Hematopoietic multipotent progenitor cell treated with erythropoietin and hydrocortisone succinate and interleukin-3 and kit ligand, for 15 days (in vitro differentiated cells): ENCODE measurements at regions not wholly inside any gene's neighbourhood (a gene's known extent, or its start where the extent isn't known, plus 50 kb on each side); places are given as distances from the start of the nearest gene placed in this dataset.

Source experiments
- DNase-seq: peaks from one replicate; pipeline ENCODE4 v3.0.0-alpha.2; 2015; ENCODE audit warnings: low spot score

DNA sequence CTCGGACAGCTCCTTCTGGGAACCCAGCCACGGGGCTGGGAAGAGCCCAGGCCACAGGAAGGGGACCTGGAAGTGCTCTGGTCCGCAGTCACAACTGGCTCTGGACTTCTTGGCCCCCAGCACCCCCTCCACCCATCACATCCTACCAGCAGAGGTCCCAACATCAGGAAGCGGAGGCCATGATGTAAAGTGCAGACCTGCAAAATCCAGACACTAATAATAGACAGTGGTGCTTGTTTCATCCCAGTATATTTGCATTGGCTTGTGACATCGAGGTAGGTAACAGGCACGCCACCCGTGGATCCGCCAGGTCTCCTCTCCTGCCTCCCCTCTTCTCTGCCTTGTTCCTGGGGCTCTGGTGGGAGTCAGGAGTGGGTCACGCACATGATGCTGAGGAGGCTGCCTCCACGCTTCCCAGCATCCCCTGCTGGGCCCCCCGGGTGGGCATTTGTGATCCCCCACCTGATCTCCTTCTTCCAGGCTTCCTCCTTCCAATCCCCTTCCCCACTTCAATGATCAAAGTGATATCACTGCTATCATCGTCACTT lies 1454.0 kb downstream of the BRD1 start:
- DNase-seq = no peak

DNA sequence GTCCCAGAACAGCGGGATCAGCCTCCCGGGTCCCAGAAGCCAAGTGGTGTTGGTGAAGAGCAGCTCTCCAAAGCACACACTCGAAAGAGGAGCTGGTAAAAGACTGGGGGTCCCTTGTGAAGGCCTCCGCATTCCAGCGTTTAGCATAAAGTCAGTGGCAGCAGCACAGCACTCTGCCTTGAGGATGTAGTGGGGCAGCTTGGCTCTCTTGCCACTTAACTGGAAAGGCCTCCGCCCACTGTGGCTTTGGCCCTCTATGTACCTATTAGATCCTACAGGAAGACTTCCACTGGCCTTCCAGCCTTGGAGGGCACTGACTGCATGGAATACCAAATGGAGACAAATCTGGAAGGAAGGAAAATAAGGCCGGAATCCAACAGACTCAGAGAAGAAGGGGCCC lies 1455.3 kb downstream of the BRD1 start:
- no peak for DNase-seq

GRCh38 chr22:48371391-48371790 lies 1456.3 kb downstream of the BRD1 start:
- DNase-seq = no peak

GRCh38 chr22:48370508-48371325 lies 1457.0 kb downstream of the BRD1 start:
- no peak for DNase-seq

DNA sequence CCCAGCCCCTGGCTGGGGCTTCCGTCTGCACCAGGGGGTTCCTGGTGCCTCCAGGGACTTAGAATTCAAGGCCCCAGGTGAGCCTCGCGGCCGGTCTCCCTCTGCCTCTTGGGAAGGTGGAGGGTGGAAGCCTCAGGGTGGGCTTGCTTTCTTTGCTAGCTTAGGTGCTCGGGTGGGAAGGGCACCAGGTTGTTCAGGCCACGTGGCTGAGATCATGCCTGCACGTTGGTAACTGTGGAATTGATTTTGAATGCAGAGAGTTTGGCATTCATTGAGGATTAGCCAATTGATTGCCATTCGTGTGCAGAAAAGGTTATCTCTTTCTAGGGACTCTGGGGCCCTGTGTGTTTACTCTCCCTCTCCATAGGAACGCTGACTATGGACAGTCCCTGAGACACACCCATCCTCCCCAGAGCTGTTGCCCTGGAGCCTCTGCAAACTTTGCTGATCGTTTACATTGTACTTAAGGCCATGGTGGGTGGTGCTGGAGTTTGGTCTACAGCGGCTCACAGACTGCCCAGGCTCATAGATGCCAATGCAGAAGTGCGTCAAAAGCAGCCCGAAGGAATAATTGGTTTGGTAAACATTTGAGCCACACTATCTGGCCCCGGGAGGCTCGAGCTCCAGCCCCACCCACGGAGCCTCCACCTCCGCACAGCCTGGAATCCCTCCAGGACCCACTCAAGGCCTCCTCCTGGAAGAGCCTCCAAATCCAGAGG lies 1457.7 kb downstream of the BRD1 start:
- no peak for DNase-seq

DNA sequence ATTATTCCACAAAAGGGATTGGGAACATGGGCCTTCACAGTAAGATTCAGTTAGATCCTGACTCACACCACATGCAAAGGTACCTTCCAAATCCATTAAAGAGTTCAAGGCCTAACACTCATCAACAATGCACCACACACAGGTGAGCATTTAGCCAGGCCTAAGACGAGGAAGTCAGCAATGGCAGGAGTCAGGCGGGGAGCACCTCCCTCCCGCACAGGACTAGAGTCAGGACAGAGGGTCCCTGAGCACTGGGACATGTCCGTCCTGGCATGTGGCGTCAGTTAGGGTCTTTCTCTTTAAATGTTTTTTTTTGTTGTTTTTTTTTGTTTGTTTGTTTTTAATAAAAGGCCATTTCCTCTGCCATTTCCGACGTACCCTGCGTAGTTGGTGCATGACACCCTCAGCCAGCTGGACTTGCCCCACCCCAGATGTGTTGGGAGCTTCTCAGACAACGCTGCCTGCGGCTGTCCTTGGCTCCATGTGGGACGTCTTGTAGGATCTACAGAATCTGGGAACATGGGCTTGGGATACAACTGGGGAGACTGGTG lies 1458.6 kb downstream of the BRD1 start:
- no peak for DNase-seq

DNA sequence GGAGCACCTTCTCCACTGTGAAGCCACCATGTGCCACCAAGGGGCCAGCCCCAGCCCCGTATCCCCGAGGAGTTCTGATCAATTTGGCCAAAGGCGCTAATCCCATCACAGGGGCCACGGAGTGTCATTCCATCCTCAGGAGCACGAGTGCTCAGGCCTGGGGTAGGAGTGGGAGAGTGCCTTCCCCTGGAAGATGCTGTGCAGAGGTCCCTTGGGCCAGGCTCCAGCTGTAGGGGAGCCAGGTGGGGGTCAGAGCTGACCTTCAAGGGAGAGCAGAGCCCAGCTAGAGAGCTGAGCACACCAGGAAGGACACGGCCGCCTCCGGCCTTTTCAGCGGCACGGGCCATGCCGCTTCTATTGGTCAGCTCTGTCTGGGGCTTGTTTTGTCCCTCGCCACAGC lies 1459.9 kb downstream of the BRD1 start:
- DNase-seq = no peak

- DNase-seq = no peak
Measured at GRCh38 chr22:48366591-48366990, 1461.1 kb downstream of the BRD1 start.

- DNase-seq = no peak
Measured at GRCh38 chr22:48366056-48366455, 1461.6 kb downstream of the BRD1 start.

DNA sequence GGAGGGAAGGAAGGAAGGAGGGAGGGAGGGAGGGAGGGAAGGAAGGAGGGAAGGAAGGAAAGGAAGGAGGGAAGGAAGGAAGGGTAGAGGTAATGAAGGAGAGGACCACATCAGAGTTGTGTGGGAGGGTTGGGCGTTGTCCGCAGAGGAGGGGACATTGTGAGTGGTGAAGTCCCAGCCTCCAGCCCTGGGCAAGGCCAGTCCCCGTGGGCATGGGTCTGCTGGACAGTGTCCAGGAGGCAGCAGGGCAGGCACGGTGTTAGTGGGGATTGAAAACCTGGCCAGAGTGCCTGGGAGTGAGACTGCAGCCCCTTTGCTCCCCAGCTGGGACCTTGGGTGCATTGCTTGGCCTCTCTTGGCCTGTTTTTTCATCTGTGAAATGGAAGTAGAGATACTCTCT lies 1462.3 kb downstream of the BRD1 start:
- DNase-seq = no peak

GRCh38 chr22:48362721-48363404 lies 1464.8 kb downstream of the BRD1 start:
- no peak for DNase-seq

DNA sequence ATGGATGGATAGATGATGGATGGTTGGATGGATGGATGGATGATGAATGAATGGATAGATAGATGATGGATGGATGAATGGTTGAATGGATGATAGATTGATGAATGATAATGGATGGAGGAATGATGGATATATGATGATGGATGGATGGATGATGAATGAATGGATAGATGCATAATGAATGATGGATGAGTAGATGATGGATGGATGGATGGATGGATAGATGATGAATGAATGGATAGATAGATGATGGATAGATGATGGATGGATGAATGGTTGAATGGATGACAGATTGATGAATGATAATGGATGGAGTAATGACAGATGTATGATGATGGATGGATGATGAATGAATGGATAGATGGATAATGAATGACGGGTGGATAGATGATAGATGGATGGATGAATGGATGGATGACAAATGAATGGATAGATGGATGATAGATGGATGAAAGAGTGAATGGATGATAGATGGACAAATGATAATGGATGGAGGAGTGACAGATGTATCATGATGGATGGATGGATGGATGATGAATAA lies 1466.5 kb downstream of the BRD1 start:
- no peak for DNase-seq

GRCh38 chr22:48359613-48359965 lies 1468.1 kb downstream of the BRD1 start:
- no peak for DNase-seq

- DNase-seq = no peak
Measured at GRCh38 chr22:48358886-48359612, 1468.6 kb downstream of the BRD1 start.

DNA sequence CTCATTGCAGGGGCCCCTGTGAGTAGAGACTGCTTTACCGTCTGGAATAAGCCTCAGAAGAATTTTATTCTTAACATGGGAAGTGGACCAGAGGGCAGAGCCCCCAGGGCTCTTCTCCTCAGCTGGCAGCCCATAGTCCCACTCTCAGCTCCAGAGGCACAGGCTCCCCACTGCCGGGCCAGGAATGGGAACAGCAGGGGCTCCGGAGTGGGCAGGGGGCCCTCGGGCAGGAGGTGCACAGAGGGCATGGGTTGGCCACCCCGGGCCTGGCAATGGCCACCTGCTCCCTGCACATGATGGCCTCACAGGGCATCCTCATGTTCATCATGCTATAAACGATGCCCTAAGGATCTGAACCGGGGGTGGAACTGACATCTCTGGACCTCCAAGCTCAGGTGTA lies 1469.7 kb downstream of the BRD1 start:
- DNase-seq = no peak

DNA sequence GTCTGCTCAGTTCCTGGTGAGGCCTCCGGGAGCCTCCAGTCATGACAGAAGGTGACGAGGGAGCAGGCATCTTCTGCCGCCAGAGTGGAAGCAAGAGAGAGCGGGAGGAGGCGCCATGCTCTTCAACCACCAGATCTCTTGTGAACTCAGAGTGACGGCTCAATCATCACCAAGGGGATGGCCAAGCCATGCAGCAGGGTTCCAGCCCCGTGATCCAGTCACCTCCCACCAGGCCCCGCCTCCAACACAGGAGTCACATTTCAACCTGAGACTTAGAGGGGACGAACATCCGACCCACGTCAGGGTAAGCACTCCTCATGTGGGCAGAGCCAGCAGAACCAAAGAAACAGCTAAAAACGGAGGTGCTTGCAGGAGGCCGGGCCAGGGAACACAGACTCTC lies 1470.5 kb downstream of the BRD1 start:
- no peak for DNase-seq

DNA sequence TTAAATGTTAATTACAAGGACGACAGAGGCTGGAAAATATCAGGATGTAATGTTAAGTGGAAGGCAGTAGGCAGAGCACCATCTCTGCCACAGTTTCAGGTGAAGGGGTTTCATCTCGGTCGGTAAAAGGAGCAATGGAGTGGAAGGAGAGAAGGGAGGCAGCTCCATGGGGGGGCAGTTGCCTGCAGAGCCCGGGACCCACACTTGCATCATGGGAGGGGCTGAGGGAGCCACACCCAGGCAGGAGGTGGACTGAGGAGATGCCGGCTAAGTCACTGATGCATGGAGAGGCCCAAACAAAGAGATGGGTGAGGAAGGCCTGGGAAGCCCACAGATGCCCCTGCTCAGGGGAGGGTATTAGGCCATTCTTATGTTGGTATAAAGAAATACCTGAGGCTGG lies 1470.9 kb downstream of the BRD1 start:
- no peak for DNase-seq

GRCh38 chr22:48354096-48354495 lies 1473.6 kb downstream of the BRD1 start:
- no peak for DNase-seq

DNA sequence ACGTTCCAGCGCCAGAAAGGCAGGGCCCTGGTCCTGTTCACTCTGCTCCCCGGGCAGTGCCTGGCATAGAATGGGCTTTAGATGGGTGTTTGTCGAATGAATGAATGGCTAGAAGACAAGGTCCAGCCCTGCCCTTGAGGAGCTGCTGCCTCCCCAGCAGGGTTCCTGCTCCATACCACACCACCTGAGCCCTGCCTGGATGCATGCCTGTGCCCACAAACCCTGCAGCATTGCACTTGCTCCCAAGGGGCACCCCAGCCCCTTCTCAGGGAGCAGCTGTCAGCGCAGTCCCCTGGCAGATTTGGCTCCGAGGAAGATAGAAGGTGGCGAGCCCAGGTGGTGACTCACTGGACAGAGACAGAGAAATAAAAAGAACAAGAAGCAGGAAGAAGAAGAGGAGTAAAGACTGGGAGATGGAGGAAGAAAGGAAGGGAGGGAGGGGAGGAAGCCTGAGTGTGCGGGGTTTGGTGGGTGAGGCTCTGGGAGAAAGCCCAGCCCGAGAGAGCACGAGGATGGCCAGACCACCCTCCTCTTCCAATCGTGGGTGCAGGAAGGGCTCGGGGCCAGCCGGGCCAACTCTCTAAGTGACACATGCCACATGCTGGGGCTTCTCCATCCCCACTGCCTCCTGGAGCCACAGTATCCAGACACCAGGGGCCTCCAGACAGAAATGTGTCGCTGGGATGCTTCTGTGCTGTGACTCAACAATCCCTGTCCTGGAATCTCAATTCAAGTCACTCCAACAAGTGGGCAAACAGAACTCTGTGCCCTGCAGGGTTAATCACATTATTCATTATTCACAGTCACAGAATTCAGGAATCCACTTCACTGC lies 1474.3 kb downstream of the BRD1 start:
- no peak for DNase-seq

DNA sequence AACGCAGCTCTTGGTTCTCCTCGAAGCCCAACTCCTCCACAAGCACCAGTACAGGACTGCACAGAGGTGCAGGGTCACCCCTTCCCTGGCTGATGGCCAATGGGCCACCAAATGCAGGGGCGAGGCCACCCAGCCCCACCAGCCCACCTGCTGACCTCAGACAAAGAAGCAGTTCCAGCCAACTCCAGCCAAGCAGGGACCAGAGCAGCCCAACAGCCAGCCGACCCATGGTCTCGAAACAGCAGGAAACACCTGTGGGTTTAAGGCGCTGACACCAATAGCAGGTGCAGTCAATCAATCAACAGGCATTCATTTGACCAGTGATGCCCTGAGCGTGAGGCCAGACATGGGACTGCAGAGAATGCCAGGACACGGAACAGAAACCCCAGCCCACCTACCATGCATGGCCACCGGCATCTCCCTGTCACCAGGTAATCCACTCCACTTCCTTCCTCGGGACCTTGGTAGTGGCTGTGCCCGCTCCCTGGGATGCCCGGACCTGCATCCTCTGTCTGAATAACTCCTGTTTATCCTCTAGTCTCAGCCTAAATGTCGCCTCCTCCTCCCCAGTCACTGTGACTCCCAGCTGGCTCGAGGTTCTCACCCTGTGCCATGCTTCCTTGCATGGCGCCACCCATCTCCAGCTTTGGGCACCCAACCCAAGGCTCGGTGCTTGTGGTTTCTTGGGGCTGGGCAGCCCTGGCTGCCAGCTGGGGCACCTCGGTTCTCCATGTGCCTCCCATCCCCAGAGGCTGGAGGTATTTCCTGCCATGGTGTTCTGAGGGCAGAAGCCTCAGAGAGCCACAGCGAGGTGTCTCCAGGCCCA lies 1475.4 kb downstream of the BRD1 start:
- no peak for DNase-seq
